ENCODE measurements at regions not wholly inside any gene's neighbourhood (a gene's known extent, or its start where the extent isn't known, plus 50 kb on each side); places are given as distances from the start of the nearest gene placed in this dataset.
A peak's percentile ranks its signal among the peaks of the same experiment; 100 is the strongest.
"Not testable (repeated sequence)": the region's sequence is repeated elsewhere in the genome, so short reads cannot be mapped to it uniquely, and the experiment has no call there.

GRCh38 chr3:144590854-144591253, 619.2 kb downstream of the DIPK2A start:
- H3K36me3 ChIP-seq (ENCODE audit: control insufficient read depth, insufficient read depth, low read length): no peaks in the 10 kb centered on the region
- no peak overlapping the region for H3K4me3 ChIP-seq (ENCODE audit: low read length)
- Mint-ChIP-seq H3K4me1 (peaks cover 8% of the 10 kb centered on the region), H3K9me3 (peaks cover 2% of the 10 kb centered on the region), H3K27ac (peak overlapping the region; percentile 75), H3K4me3 (no peak overlapping the region), H3K36me3 (ENCODE audit: low read depth) (no peaks in the 10 kb centered on the region), H3K27me3 (ENCODE audit: insufficient read depth) (no peaks in the 10 kb centered on the region)
- no peaks in the 10 kb centered on the region for H3K9me3 ChIP-seq (ENCODE audit: control insufficient read depth, low read length)
- WGBS, 2 experiments (ENCODE audit: insufficient coverage in 1 of 2, insufficient read length in 1 of 2): 45 to 78% methylated on average over 2 of the region's 2 CpGs
- H3K27me3 ChIP-seq (ENCODE audit: control insufficient read depth, insufficient read depth, low read length, poor library complexity, severe bottlenecking): no peaks in the 10 kb centered on the region
- no peak overlapping the region for H3K9ac ChIP-seq (ENCODE audit: extremely low read depth, low read length, poor library complexity, severe bottlenecking)
- H3K27ac ChIP-seq (ENCODE audit: low read depth, low read length): no peak overlapping the region
- no peak for TF ChIP-seq CTCF (conservative IDR thresholded peaks at IDR 0.05)
- H3K4me1 ChIP-seq (ENCODE audit: control insufficient read depth, insufficient read depth, low read length): no peaks in the 10 kb centered on the region
- no peak for DNase-seq

- no peak for DNase-seq
- no peak overlapping the region for H3K27ac Mint-ChIP-seq
- H3K27me3 ChIP-seq (ENCODE audit: control insufficient read depth, insufficient read depth, low read length, poor library complexity, severe bottlenecking): no peaks in the 10 kb centered on the region
- H3K36me3 Mint-ChIP-seq (ENCODE audit: low read depth): peaks cover 3% of the 10 kb centered on the region
- peaks cover 18% of the 10 kb centered on the region for H3K9me3 ChIP-seq (ENCODE audit: control insufficient read depth, low read length)
- H3K9ac ChIP-seq (ENCODE audit: extremely low read depth, low read length, poor library complexity, severe bottlenecking): no peak overlapping the region
- no peak overlapping the region for H3K27ac ChIP-seq (ENCODE audit: low read depth, low read length)
- TF ChIP-seq CTCF (conservative IDR thresholded peaks at IDR 0.05): no peak
- H3K36me3 ChIP-seq (ENCODE audit: control insufficient read depth, insufficient read depth, low read length): no peaks in the 10 kb centered on the region
- 91 to 92% methylated on average over 3 to 4 of the region's 4 CpGs for WGBS, 2 experiments (ENCODE audit: insufficient coverage in 1 of 2, insufficient read length in 1 of 2)
- no peaks in the 10 kb centered on the region for H3K4me1 ChIP-seq (ENCODE audit: control insufficient read depth, insufficient read depth, low read length)
- no peak overlapping the region for H3K4me3 Mint-ChIP-seq
- H3K4me3 ChIP-seq (ENCODE audit: low read length): no peak overlapping the region
- peaks cover 19% of the 10 kb centered on the region for H3K9me3 Mint-ChIP-seq
- H3K27me3 Mint-ChIP-seq (ENCODE audit: insufficient read depth): no peaks in the 10 kb centered on the region
- H3K4me1 Mint-ChIP-seq: peaks cover 8% of the 10 kb centered on the region
Measured at GRCh38 chr3:144593881-144594280, 622.3 kb downstream of the DIPK2A start.

- not testable (repeated sequence) for H3K4me1 Mint-ChIP-seq; H3K9ac ChIP-seq (ENCODE audit: extremely low read depth, low read length, poor library complexity, severe bottlenecking); H3K27ac Mint-ChIP-seq; H3K4me3 ChIP-seq (ENCODE audit: low read length); H3K4me1 ChIP-seq (ENCODE audit: control insufficient read depth, insufficient read depth, low read length); H3K27ac ChIP-seq (ENCODE audit: low read depth, low read length); H3K36me3 Mint-ChIP-seq (ENCODE audit: low read depth); H3K36me3 ChIP-seq (ENCODE audit: control insufficient read depth, insufficient read depth, low read length); H3K27me3 ChIP-seq (ENCODE audit: control insufficient read depth, insufficient read depth, low read length, poor library complexity, severe bottlenecking); H3K4me3 Mint-ChIP-seq; H3K27me3 Mint-ChIP-seq (ENCODE audit: insufficient read depth); H3K9me3 ChIP-seq (ENCODE audit: control insufficient read depth, low read length); DNase-seq
- WGBS, 2 experiments (ENCODE audit: insufficient coverage in 1 of 2, insufficient read length in 1 of 2): 90 to 93% methylated on average over 6 to 7 of the region's 7 CpGs
- peaks cover 35% of the 10 kb centered on the region for H3K9me3 Mint-ChIP-seq
Measured at GRCh38 chr3:144620236-144620635, 648.6 kb downstream of the DIPK2A start.

GRCh38 chr3:144622845-144623244, 651.2 kb downstream of the DIPK2A start:
- H3K36me3 Mint-ChIP-seq (ENCODE audit: low read depth): no peaks in the 10 kb centered on the region
- no peak overlapping the region for H3K4me3 Mint-ChIP-seq
- H3K27ac Mint-ChIP-seq: no peak overlapping the region
- Histone ChIP-seq H3K4me1 (ENCODE audit: control insufficient read depth, insufficient read depth, low read length) (no peaks in the 10 kb centered on the region), H3K9me3 (ENCODE audit: control insufficient read depth, low read length) (no peaks in the 10 kb centered on the region), H3K9ac (ENCODE audit: extremely low read depth, low read length, poor library complexity, severe bottlenecking) (no peak overlapping the region), H3K27me3 (ENCODE audit: control insufficient read depth, insufficient read depth, low read length, poor library complexity, severe bottlenecking) (no peaks in the 10 kb centered on the region), H3K27ac (ENCODE audit: low read depth, low read length) (no peak overlapping the region), H3K36me3 (ENCODE audit: control insufficient read depth, insufficient read depth, low read length) (no peaks in the 10 kb centered on the region), H3K4me3 (ENCODE audit: low read length) (no peak overlapping the region)
- no peak for TF ChIP-seq CTCF (conservative IDR thresholded peaks at IDR 0.05)
- DNase-seq: no peak
- WGBS, 2 experiments (ENCODE audit: insufficient coverage in 1 of 2, insufficient read length in 1 of 2): 90% methylated on average over 3 of the region's 3 CpGs; no CpG with 5 or more reads in 1 of the 2 experiments
- no peaks in the 10 kb centered on the region for H3K27me3 Mint-ChIP-seq (ENCODE audit: insufficient read depth)
- peaks cover 5% of the 10 kb centered on the region for H3K4me1 Mint-ChIP-seq
- H3K9me3 Mint-ChIP-seq: peaks cover 19% of the 10 kb centered on the region
